ENCODE measurements at regions not wholly inside any gene's neighbourhood (a gene's known extent, or its start where the extent isn't known, plus 50 kb on each side); places are given as distances from the start of the nearest gene placed in this dataset.

DNA sequence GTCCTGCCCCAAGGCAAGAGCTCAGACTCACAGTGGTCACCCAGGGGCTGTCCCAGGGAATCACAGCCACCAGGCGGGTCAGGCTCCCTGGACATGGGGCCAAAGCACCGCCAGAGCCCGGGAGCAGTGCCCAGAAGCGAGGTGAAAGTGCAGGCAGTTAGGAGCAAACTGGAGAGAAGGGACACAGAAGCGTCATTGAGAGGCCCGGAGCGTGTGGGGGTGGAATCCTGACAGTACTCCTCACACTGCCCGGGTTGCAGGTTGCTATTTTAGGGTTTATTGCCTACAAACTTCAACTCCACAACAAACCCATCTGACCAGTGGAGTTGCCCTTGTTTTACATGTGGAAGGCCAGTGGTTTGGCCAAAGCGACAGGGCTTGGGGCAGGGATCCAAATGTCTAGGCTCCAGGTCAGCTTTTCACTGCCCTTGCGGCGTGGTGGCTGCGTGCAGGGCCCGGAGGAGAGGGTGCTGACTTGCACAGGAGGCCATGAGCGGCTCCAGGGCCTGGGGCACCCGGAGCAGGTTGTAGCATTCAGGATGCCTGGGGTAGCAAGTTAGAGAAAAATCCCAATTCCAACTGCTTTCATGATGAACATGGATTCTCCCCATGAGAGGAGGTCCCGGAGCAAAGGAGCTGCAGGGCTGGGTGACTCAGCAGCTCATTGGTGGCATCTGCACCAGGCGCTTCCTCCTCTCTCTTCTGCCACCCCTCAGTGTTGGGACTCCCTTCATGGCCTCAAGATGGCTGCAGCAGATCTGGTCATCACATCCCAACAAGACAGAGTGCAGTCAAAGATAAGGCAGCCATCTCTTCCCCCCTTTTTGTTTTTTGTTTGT is 112.3 kb upstream of the NCOR2 start:
- Histone ChIP-seq H3K36me3 (ENCODE audit: control insufficient read depth in 1 of 2, insufficient read depth in 2 of 2, low read length in 1 of 2) (no peaks in the 10 kb centered on the region), H3K4me3 (ENCODE audit: low read length in 2 of 2) (no peak overlapping the region), H3K4me1 (ENCODE audit: control insufficient read depth in 1 of 2, insufficient read depth in 2 of 2, low read length in 2 of 2) (peaks cover 0 to 3% of the 10 kb centered on the region in 2 donors), H3K9me3 (ENCODE audit: control insufficient read depth, low read length) (no peaks in the 10 kb centered on the region), H3K27me3 (ENCODE audit: control insufficient read depth in 1 of 2, insufficient read depth in 2 of 2, low read length in 1 of 2) (no peaks in the 10 kb centered on the region), H3K27ac (ENCODE audit: low read depth in 1 of 2, low read length in 2 of 2) (peak overlapping the region in 1 of 2 donors; percentile 30)
- peak; percentile 37 for ATAC-seq (ENCODE audit: low FRiP score)
- intact Hi-C loops (cut with DNase I), result loop anchor here in 1 of 2 donors (5.0 to 10.0 kb wide), 5 partner anchors 52 to 295 kb away; partner anchors contain the start of gene NCOR2
- whole genome bisulfite sequencing, 2 donors, result 22 to 24% methylated on average over 17 of the region's 17 CpGs
- peak; percentile 77 to 83 for DNase-seq

DNA sequence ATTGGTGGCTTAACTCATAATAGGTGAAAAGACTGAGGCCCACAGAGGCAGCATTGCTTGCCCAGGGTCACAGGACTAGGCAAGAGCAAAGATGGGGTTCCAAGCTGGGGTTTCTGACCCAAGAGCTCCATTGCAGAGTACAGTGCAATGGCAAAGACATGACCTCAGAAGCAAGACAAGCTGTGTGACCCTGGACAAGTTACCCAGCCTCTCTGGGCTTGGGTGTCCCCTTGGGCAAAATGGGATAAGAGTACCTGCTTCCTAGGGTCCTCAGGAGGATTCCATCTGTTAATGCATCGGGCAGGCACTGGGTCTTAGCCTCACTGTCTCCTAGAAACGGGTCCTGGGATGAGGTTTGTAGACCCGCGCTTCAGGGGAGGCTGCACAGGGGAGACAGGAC is 111.6 kb upstream of the NCOR2 start:
- 71 to 81% methylated on average over 4 of the region's 4 CpGs for WGBS, 2 donors
- intact Hi-C loops (cut with DNase I), result loop anchor here in 1 of 2 donors (5.0 to 10.0 kb wide), 3 partner anchors 52 to 294 kb away; partner anchors contain the start of gene NCOR2
- DNase-seq, result no peak
- ATAC-seq (ENCODE audit: low FRiP score), result no peak
- Histone ChIP-seq H3K27me3 (ENCODE audit: control insufficient read depth in 1 of 2, insufficient read depth in 2 of 2, low read length in 1 of 2) (no peaks in the 10 kb centered on the region), H3K4me3 (ENCODE audit: low read length in 2 of 2) (no peak overlapping the region), H3K9me3 (ENCODE audit: control insufficient read depth, low read length) (no peaks in the 10 kb centered on the region), H3K27ac (ENCODE audit: low read depth in 1 of 2, low read length in 2 of 2) (no peak overlapping the region), H3K4me1 (ENCODE audit: control insufficient read depth in 1 of 2, insufficient read depth in 2 of 2, low read length in 2 of 2) (no peaks in the 10 kb centered on the region), H3K36me3 (ENCODE audit: control insufficient read depth in 1 of 2, insufficient read depth in 2 of 2, low read length in 1 of 2) (no peaks in the 10 kb centered on the region)

- ATAC-seq (ENCODE audit: low FRiP score), result no peak
- no peaks in the 10 kb centered on the region for H3K36me3 ChIP-seq (ENCODE audit: control insufficient read depth in 1 of 2, insufficient read depth in 2 of 2, low read length in 1 of 2)
- H3K27me3 ChIP-seq (ENCODE audit: control insufficient read depth in 1 of 2, insufficient read depth in 2 of 2, low read length in 1 of 2), result no peaks in the 10 kb centered on the region
- no peaks in the 10 kb centered on the region for H3K9me3 ChIP-seq (ENCODE audit: control insufficient read depth, low read length)
- intact Hi-C loops (cut with DNase I), result loop anchor here in 1 of 2 donors (5.0 to 10.0 kb wide), 3 partner anchors 51 to 294 kb away; partner anchors contain the start of gene NCOR2
- no peak overlapping the region for H3K27ac ChIP-seq (ENCODE audit: low read depth in 1 of 2, low read length in 2 of 2)
- 65 to 73% methylated on average over 15 of the region's 15 CpGs for WGBS, 2 donors
- H3K4me3 ChIP-seq (ENCODE audit: low read length in 2 of 2), result no peak overlapping the region
- no peak for DNase-seq
- H3K4me1 ChIP-seq (ENCODE audit: control insufficient read depth in 1 of 2, insufficient read depth in 2 of 2, low read length in 2 of 2), result no peaks in the 10 kb centered on the region
Observed at GRCh38 chr12:124678421-124678893, 111.0 kb upstream of the NCOR2 start.

DNA sequence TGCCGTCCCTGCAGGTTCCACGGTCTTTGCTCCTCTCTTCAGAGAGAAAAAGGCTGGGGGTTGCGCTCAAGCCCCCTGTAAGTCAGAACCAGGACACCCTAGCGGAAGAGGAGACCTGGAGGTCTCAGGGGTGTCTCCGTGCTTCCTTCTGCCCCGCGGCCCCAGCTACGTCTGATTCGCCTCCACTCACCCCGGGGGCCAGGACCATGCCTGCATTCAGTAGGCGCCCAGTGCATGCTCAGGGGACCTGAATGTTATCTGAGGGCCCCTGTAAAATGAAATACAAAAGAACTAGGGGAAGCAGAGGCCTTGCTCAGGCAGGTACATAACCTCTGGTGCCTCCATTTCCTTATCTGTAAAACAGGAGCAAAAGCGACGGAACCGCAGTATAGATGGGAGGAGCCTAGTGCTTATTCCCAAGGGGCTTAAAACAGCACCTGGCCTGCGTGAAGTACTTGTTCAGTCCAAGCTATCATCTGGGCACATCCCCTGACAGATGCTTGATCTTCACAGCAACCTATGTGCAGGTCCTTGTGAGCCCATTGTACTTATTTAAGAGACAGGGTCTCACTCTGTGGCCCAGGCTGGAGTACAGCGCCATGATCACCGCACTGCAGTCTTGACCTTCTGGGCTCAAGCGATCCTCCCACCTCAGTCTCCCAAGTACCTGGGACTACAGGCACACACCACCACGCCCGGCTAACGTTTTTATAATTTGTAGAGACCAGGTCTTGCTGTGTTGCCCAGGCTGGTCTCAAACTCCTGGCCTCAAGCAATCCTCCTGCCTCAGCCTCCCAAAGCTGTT is 110.3 kb upstream of the NCOR2 start:
- no peak for ATAC-seq (ENCODE audit: low FRiP score)
- no peaks in the 10 kb centered on the region for H3K27me3 ChIP-seq (ENCODE audit: control insufficient read depth in 1 of 2, insufficient read depth in 2 of 2, low read length in 1 of 2)
- no peaks in the 10 kb centered on the region for H3K36me3 ChIP-seq (ENCODE audit: control insufficient read depth in 1 of 2, insufficient read depth in 2 of 2, low read length in 1 of 2)
- intact Hi-C loops (cut with DNase I), result loop anchor here in 1 of 2 donors (5.0 to 10.0 kb wide), 3 partner anchors 50 to 293 kb away; partner anchors contain the start of gene NCOR2
- H3K27ac ChIP-seq (ENCODE audit: low read depth in 1 of 2, low read length in 2 of 2), result no peak overlapping the region
- H3K4me3 ChIP-seq (ENCODE audit: low read length in 2 of 2), result no peak overlapping the region
- DNase-seq, result no peak
- H3K4me1 ChIP-seq (ENCODE audit: control insufficient read depth in 1 of 2, insufficient read depth in 2 of 2, low read length in 2 of 2), result no peaks in the 10 kb centered on the region
- H3K9me3 ChIP-seq (ENCODE audit: control insufficient read depth, low read length), result no peaks in the 10 kb centered on the region
- WGBS, 2 donors, result 95% methylated on average over 21 of the region's 21 CpGs

DNA sequence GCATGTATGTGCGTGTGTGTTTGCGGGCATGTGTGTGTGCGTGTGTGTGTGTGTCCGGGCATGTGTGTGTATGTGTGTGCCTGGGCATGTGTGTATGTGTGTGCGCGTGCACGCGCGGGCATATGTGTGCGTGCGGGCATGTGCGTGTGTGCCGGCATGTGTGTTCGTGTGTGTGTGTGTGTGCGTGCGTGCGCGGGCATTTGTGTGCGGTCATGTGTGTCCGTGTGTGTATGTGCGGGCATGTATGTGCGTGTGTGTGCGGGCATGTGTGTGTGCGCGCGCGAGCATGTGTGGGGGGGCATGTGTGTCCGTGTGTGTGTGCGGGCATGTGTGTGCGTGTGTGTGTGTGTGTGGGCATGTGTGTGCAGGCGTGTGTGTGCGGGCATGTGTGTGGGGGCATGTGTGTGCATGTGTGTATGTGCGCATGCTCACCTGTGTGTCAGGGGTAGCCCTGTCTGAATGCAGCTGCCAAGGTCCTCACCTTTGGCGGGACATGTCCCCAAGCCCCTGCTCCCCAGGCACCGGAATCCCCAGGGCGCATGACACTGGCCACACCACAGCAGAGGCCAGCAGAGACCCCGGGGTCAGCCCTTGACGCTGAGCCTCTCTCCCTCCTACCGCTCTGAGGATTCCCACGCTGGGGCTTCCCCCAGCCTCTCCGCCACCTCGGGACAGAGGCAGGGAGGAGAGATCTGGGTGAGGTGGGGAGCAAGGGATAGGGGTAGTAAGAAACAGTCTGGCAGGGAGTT is 109.5 kb upstream of the NCOR2 start:
- Histone ChIP-seq H3K4me1 (ENCODE audit: control insufficient read depth in 1 of 2, insufficient read depth in 2 of 2, low read length in 2 of 2) (no peaks in the 10 kb centered on the region), H3K9me3 (ENCODE audit: control insufficient read depth, low read length) (no peaks in the 10 kb centered on the region), H3K27me3 (ENCODE audit: control insufficient read depth in 1 of 2, insufficient read depth in 2 of 2, low read length in 1 of 2) (no peaks in the 10 kb centered on the region), H3K4me3 (ENCODE audit: low read length in 2 of 2) (no peak overlapping the region), H3K36me3 (ENCODE audit: control insufficient read depth in 1 of 2, insufficient read depth in 2 of 2, low read length in 1 of 2) (no peaks in the 10 kb centered on the region), H3K27ac (ENCODE audit: low read depth in 1 of 2, low read length in 2 of 2) (peak overlapping the region in 1 of 2 donors; percentile 41)
- intact Hi-C loops (cut with DNase I), result loop anchor here in 1 of 2 donors (5.0 to 10.0 kb wide), 3 partner anchors 50 to 292 kb away; partner anchors contain the start of gene NCOR2
- ATAC-seq (ENCODE audit: low FRiP score) (no peak), DNase-seq (no peak)
- WGBS, 2 donors, result 91 to 92% methylated on average over 40 to 42 of the region's 42 CpGs

- peak overlapping the region in 1 of 2 donors; percentile 41 for H3K27ac ChIP-seq (ENCODE audit: low read depth in 1 of 2, low read length in 2 of 2)
- peak overlapping the region in 1 of 2 donors; percentile 14 for H3K4me3 ChIP-seq (ENCODE audit: low read length in 2 of 2)
- DNase-seq, result peak; percentile 81 to 91
Observed at GRCh38 chr12:124675881-124676713, 108.7 kb upstream of the NCOR2 start.

GRCh38 chr12:124674937-124675336 is 107.5 kb upstream of the NCOR2 start:
- H3K9me3 ChIP-seq (ENCODE audit: control insufficient read depth, low read length), result no peaks in the 10 kb centered on the region
- no peaks in the 10 kb centered on the region for H3K4me1 ChIP-seq (ENCODE audit: control insufficient read depth in 1 of 2, insufficient read depth in 2 of 2, low read length in 2 of 2)
- ATAC-seq (ENCODE audit: low FRiP score) (no peak), DNase-seq (no peak)
- H3K36me3 ChIP-seq (ENCODE audit: control insufficient read depth in 1 of 2, insufficient read depth in 2 of 2, low read length in 1 of 2), result no peaks in the 10 kb centered on the region
- no peaks in the 10 kb centered on the region for H3K27me3 ChIP-seq (ENCODE audit: control insufficient read depth in 1 of 2, insufficient read depth in 2 of 2, low read length in 1 of 2)
- no peak overlapping the region for H3K27ac ChIP-seq (ENCODE audit: low read depth in 1 of 2, low read length in 2 of 2)
- WGBS, 2 donors, result 63 to 90% methylated on average over 1 of the region's 1 CpG
- intact Hi-C loops (cut with DNase I), result loop anchor here in 1 of 2 donors (5.0 to 10.0 kb wide), 3 partner anchors 48 to 290 kb away; partner anchors contain the start of gene NCOR2
- no peak overlapping the region for H3K4me3 ChIP-seq (ENCODE audit: low read length in 2 of 2)

More at GRCh38 chr12:124675881-124676713, 108.7 kb upstream of the NCOR2 start:
- no peaks in the 10 kb centered on the region for H3K4me1 ChIP-seq (ENCODE audit: control insufficient read depth in 1 of 2, insufficient read depth in 2 of 2, low read length in 2 of 2)
- intact Hi-C loops (cut with DNase I), result loop anchor here in 1 of 2 donors (5.0 to 10.0 kb wide), 3 partner anchors 49 to 291 kb away; partner anchors contain the start of gene NCOR2
- no peaks in the 10 kb centered on the region for H3K9me3 ChIP-seq (ENCODE audit: control insufficient read depth, low read length)
- 20 to 23% methylated on average over 35 to 36 of the region's 36 CpGs for WGBS, 2 donors
- H3K27me3 ChIP-seq (ENCODE audit: control insufficient read depth in 1 of 2, insufficient read depth in 2 of 2, low read length in 1 of 2), result no peaks in the 10 kb centered on the region
- peak; percentile 56 for ATAC-seq (ENCODE audit: low FRiP score)
- no peaks in the 10 kb centered on the region for H3K36me3 ChIP-seq (ENCODE audit: control insufficient read depth in 1 of 2, insufficient read depth in 2 of 2, low read length in 1 of 2)

All from aorta (tissue), 5 donors.